ENCODE measurements at regions not wholly inside any gene's neighbourhood (a gene's known extent, or its start where the extent isn't known, plus 50 kb on each side); places are given as distances from the start of the nearest gene placed in this dataset.
"Not testable (repeated sequence)": the region's sequence is repeated elsewhere in the genome, so short reads cannot be mapped to it uniquely, and the experiment has no call there.

DNA sequence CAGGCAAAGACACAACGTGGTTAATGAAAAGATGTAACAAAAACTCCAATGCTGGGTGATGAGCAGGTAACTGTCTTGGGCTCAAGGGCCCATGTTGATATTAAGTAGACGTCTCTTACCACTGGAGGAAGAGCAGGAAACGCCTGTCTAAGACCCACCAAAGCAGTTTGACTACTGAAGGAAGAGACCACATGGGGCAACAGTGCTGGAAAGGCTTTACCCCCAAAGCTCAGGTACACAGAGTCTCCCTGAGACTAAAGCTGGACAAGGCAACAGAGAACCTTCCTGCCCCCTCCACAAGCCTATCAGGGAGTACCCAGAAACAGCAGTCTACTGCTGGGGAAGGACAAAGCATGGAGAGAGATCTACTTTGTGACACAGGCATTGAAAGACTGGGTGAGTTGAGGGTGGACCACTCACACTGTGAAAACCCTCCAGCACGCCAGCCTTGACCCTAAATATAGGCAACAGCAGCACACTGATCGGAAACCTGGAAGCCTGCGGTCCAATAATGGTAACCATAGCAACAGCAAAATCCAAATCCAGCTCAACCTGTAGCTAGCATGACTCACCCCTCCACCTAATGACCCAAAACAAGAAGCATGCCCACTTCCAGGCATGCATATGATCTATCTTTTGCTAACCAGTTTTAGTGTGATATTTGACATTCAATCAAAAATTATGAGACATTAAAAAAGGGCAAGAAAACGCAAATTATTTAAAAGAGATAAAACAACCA is 270.5 kb upstream of the SDK2 start:
- no peaks in the 10 kb centered on the region for H3K4me1 ChIP-seq
- WGBS, 2 donors, result 65 to 67% methylated on average over 6 to 7 of the region's 7 CpGs
- no peak for TF ChIP-seq CTCF (IDR thresholded peaks at IDR 0.05)
- TF ChIP-seq POLR2A (IDR thresholded peaks at IDR 0.05), result no peak
- H3K27me3 ChIP-seq, result peaks cover 0 to 56% (median 0%) of the 10 kb centered on the region in 4 donors
- H3K36me3 ChIP-seq, result no peaks in the 10 kb centered on the region
- no peak for DNase-seq
- intact Hi-C loops (cut with DNase I), result no loop called here
- H3K9me3 ChIP-seq, result peaks cover 0 to 5% (median 0%) of the 10 kb centered on the region in 3 donors
- H3K4me3 ChIP-seq, result no peak overlapping the region
- no peak overlapping the region for H3K27ac ChIP-seq

GRCh38 chr17:73919033-73919432 is 274.8 kb upstream of the SDK2 start:
- DNase-seq; H3K9me3 ChIP-seq; H3K4me1 ChIP-seq; H3K36me3 ChIP-seq; H3K4me3 ChIP-seq; H3K27ac ChIP-seq; intact Hi-C loops (cut with DNase I): not testable (repeated sequence)
- peaks cover 0 to 17% (median 0%) of the 10 kb centered on the region in 4 donors for H3K27me3 ChIP-seq
- 77 to 80% methylated on average over 3 of the region's 3 CpGs for WGBS, 2 donors

DNA sequence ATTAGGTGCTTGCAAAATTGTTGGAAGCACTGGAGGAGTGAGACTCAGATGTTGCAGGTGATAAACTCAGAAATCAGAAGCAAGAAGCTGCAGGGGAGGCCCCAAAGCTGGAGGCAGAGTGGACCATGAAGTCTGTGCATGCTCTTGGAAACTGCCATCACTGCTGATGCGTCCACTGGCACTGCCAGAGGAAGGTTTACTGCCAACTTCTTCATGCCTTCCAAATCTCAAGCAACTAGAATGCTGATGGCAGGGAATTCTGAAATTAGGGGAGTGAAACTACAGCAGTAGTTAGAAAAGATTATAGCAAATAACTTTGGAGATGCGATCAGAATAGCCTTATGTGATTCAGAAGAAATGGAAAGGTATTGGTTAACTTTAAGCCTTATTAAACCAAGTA is 277.1 kb upstream of the SDK2 start:
- no peak for DNase-seq
- Histone ChIP-seq H3K27me3 (peaks cover 0 to 16% (median 0%) of the 10 kb centered on the region in 4 donors), H3K4me3 (no peak overlapping the region), H3K4me1 (no peaks in the 10 kb centered on the region), H3K27ac (no peak overlapping the region), H3K9me3 (no peaks in the 10 kb centered on the region), H3K36me3 (no peaks in the 10 kb centered on the region)
- TF ChIP-seq CTCF (IDR thresholded peaks at IDR 0.05) (no peak), POLR2A (IDR thresholded peaks at IDR 0.05) (no peak)
- intact Hi-C loops (cut with DNase I), result no loop called here
- WGBS, 2 donors, result 64 to 77% methylated on average over 2 of the region's 2 CpGs

- TF ChIP-seq POLR2A (IDR thresholded peaks at IDR 0.05) (no peak), CTCF (IDR thresholded peaks at IDR 0.05) (no peak)
- WGBS, 2 donors, result 68 to 73% methylated on average over 9 to 10 of the region's 10 CpGs
- H3K4me3 ChIP-seq, result no peak overlapping the region
- no peaks in the 10 kb centered on the region for H3K9me3 ChIP-seq
- peaks cover 0 to 34% (median 0%) of the 10 kb centered on the region in 4 donors for H3K27me3 ChIP-seq
- intact Hi-C loops (cut with DNase I), result no loop called here
- no peaks in the 10 kb centered on the region for H3K4me1 ChIP-seq
- H3K27ac ChIP-seq, result no peak overlapping the region
- DNase-seq, result no peak
- H3K36me3 ChIP-seq, result no peaks in the 10 kb centered on the region
Observed at GRCh38 chr17:73924114-73924908, 279.2 kb upstream of the RPL38 start.

DNA sequence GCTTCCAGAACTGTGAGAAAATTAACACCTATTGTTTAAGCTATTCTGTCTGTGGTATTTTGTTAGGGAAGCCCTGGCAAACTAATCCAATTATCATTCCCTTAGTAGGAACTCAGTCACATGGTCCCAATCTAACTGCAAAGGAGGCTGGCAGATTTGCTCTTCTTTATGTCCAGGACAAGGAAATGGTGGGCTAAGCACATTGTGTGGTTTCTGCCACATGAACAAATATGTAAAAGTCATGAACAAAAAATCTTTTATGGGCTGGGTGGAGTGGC is 278.6 kb upstream of the RPL38 start:
- no peak for DNase-seq
- intact Hi-C loops (cut with DNase I), result no loop called here
- Histone ChIP-seq H3K27me3 (peaks cover 0 to 39% (median 0%) of the 10 kb centered on the region in 4 donors), H3K9me3 (no peaks in the 10 kb centered on the region), H3K27ac (no peak overlapping the region), H3K36me3 (no peaks in the 10 kb centered on the region), H3K4me1 (no peaks in the 10 kb centered on the region), H3K4me3 (no peak overlapping the region)
- no peak for TF ChIP-seq POLR2A (IDR thresholded peaks at IDR 0.05)
- no peak for TF ChIP-seq CTCF (IDR thresholded peaks at IDR 0.05)

Data from esophagus squamous epithelium (tissue), 5 donors.